T-helper 1 cell treated with Interleukin-12 subunit alpha and Interleukin-12 subunit beta and Interleukin-4 antibody, amounts not matched to agents 30 μg/mL and 1 μg/mL, for 36 hours (primary cell): ENCODE measurements at regions not wholly inside any gene's neighbourhood (a gene's known extent, or its start where the extent isn't known, plus 50 kb on each side); places are given as distances from the start of the nearest gene placed in this dataset.
"Not testable (repeated sequence)": the region's sequence is repeated elsewhere in the genome, so short reads cannot be mapped to it uniquely, and the experiment has no call there.

ENCODE experiments used
- H3K27ac Mint-ChIP-seq: one replicate; pipeline ENCODE4 v1.8.0; 2021; ENCODE audit warnings: mild to moderate bottlenecking, mixed read lengths
- H3K27me3 Mint-ChIP-seq: one replicate; pipeline ENCODE4 v1.8.0; 2021; ENCODE audit warnings: low read depth, mixed read lengths
- H3K36me3 Mint-ChIP-seq: one replicate; pipeline ENCODE4 v1.8.0; 2021; ENCODE audit warnings: low read depth, mixed read lengths
- H3K4me1 Mint-ChIP-seq: one replicate; pipeline ENCODE4 v1.8.0; 2021; ENCODE audit warnings: low read depth, mixed read lengths
- H3K4me3 Mint-ChIP-seq: one replicate; pipeline ENCODE4 v1.8.0; 2021; ENCODE audit warnings: mild to moderate bottlenecking, moderate library complexity, mixed read lengths
- H3K9me3 Mint-ChIP-seq: one replicate; pipeline ENCODE4 v1.8.0; 2021; ENCODE audit warnings: mixed read lengths

DNA sequence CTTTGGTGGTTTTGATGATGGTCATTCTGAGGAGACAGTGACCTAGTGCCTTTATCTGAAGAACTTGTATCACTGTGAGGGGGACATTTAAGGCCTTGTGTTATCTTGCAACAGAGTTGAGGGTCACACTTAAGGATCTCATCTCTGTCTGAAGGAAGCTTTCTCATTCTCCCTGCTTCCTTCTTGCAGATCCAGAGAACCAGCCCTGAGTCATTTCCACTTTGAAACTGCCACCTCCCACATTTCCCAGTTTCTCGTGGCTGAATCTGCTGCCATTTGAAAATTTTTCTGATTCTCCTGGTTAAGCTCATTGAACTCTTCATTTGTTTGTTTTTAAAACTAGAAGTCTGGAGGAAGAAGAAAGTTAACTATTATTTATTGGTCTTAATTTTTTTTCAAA is 190.2 kb upstream of the CDH11 start:
- Mint-ChIP-seq H3K4me3 (no peak overlapping the region), H3K4me1 (no peaks in the 10 kb centered on the region), H3K27ac (no peak overlapping the region), H3K9me3 (peaks cover 6% of the 10 kb centered on the region), H3K36me3 (no peaks in the 10 kb centered on the region), H3K27me3 (no peaks in the 10 kb centered on the region)

DNA sequence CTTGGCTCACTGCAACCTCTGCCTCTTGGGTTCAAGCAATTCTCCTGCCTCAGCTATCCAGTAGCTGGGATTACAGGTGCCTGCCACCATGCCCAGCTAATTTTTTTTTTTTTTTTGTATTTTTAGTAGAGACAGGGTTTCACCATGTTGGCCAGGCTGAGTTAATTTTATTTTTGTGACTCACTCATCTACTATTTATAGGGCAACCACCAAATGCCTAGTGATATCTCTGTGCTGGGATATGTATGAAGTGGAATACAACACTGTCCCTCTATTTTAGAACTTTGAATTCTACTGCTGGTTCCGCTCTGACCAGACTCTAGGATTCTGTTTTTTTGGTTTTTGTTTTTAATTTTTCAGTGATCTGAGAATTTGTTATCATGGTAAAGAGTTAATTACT is 188.6 kb upstream of the CDH11 start:
- not testable (repeated sequence) for H3K27me3 Mint-ChIP-seq, H3K4me3 Mint-ChIP-seq, H3K4me1 Mint-ChIP-seq, H3K36me3 Mint-ChIP-seq, H3K27ac Mint-ChIP-seq, H3K9me3 Mint-ChIP-seq

DNA sequence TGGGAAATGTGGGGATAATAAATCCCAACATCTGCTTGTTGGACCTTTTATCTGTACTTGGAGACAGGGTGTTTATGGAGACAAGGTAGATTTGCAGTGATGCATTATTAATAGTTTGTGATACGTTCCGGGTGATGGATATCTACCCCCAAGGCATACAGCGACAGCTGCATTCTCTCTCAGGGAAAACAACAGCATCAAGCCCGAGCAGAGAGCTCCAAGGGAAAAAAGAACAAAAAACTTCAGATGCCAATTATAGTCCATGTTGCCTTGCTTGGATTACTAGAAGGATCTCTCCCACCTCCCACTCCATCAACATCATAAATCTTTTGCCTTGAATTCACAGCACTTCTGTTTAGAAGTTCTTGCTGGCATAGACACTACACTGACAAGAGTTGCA is 187.5 kb upstream of the CDH11 start:
- Mint-ChIP-seq H3K4me1 (no peaks in the 10 kb centered on the region), H3K27me3 (no peaks in the 10 kb centered on the region), H3K36me3 (no peaks in the 10 kb centered on the region), H3K4me3 (no peak overlapping the region), H3K9me3 (peaks cover 6% of the 10 kb centered on the region), H3K27ac (no peak overlapping the region)

GRCh38 chr16:65308506-65308905 is 186.6 kb upstream of the CDH11 start:
- Mint-ChIP-seq H3K4me1 (no peaks in the 10 kb centered on the region), H3K4me3 (no peak overlapping the region), H3K27me3 (no peaks in the 10 kb centered on the region), H3K36me3 (no peaks in the 10 kb centered on the region), H3K9me3 (peaks cover 6% of the 10 kb centered on the region), H3K27ac (no peak overlapping the region)

DNA sequence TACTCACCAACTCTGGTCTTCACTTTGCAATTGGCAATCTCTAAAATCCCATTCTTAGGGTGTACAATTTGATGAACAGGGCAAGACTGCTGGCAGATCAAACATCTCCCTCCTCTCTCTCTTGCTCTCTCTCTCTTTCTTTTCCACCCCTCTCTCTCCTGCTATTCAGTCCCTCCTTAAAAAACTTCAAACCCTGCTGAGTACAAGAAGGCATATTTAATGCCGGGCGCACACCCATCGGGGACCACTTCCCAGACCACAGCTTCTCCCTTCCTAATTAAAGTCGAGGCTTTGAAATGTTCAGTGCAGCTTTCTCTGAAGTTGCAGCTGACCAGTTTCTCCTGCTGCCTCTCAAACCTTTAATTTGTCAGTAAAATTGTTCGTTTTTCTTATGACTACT is 185.4 kb upstream of the CDH11 start:
- no peak overlapping the region for H3K27ac Mint-ChIP-seq
- H3K4me3 Mint-ChIP-seq: no peak overlapping the region

DNA sequence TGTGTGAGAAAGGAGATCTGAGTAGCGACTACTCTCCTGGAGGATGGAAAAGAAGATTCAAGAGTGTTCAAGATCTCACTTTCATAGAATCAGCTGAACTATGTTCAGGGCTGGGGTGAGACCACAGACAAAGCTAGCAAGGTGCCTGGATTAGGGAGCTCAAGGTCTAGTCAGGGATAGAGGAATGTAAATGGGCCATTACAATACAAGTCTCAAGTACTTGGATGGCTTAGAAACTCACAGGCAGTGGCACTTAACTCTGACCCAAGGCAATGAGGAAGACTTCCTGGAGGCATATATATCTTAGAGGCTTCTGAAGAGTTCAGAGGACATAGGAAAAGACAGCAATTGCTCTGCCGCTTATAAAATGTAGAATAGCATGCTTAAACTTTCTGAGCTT is 184.9 kb upstream of the CDH11 start:
- Mint-ChIP-seq H3K9me3 (peaks cover 3% of the 10 kb centered on the region), H3K27ac (no peak overlapping the region), H3K27me3 (no peaks in the 10 kb centered on the region), H3K4me3 (no peak overlapping the region), H3K4me1 (no peaks in the 10 kb centered on the region), H3K36me3 (no peaks in the 10 kb centered on the region)

More for the DNA sequence above, 185.4 kb upstream of the CDH11 start:
- Mint-ChIP-seq H3K4me1 (no peaks in the 10 kb centered on the region), H3K9me3 (peaks cover 6% of the 10 kb centered on the region), H3K36me3 (no peaks in the 10 kb centered on the region), H3K27me3 (no peaks in the 10 kb centered on the region)

DNA sequence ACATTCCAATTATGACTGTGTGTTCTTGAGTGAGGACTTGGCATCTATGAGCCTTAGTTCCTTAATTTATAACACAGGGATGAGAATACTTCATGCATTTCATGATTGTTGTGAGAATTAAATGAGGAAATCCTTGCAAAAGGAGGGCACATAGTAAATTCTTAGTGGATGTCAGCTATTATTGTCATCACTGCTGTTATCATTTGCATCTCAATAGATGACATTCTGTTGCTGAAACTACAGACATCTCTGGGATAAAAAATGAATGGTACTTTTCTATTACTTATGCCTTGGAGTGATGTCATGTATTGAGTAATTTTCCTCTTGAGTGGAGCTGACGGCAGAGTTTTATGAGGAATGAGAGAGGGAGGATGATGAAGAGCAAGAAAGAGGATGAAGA is 184.4 kb upstream of the CDH11 start:
- no peaks in the 10 kb centered on the region for H3K36me3 Mint-ChIP-seq
- no peak overlapping the region for H3K27ac Mint-ChIP-seq
- H3K4me3 Mint-ChIP-seq: no peak overlapping the region
- no peaks in the 10 kb centered on the region for H3K27me3 Mint-ChIP-seq
- no peaks in the 10 kb centered on the region for H3K4me1 Mint-ChIP-seq
- peaks cover 3% of the 10 kb centered on the region for H3K9me3 Mint-ChIP-seq

DNA sequence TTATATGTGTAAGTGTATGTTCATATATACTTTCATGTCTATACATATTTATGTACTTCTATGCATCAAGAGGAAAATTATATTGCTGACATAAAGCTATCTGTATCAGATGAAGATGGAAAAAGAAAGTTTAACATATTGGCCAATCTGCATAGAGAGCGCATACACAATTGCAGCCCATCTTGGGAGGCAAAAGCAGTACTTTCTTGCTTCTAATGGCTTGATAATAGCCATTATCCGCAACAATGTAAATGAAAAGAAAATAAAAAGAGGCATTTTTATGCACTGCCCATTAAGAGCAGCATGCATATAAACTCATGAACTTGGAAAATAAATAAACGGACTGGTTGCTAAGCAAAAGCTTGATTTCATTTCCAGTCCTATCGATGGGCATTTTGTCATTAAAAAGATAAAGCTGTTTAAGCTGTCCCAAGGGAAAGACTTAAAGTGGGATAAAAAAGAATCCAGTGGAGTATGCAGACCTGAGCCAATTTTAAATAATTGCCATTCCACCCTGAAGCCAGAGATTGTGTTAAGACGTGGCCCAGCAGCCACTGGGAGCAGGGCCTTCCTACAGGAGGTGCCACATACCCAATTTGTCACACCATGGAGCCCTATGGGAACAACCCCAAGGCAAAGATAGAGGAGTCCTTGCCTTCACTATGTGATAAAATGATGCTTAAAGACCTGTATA is 183.6 kb upstream of the CDH11 start:
- Mint-ChIP-seq H3K27ac (no peak overlapping the region), H3K36me3 (no peaks in the 10 kb centered on the region), H3K4me3 (no peak overlapping the region), H3K27me3 (no peaks in the 10 kb centered on the region), H3K9me3 (peaks cover 3% of the 10 kb centered on the region), H3K4me1 (no peaks in the 10 kb centered on the region)

DNA sequence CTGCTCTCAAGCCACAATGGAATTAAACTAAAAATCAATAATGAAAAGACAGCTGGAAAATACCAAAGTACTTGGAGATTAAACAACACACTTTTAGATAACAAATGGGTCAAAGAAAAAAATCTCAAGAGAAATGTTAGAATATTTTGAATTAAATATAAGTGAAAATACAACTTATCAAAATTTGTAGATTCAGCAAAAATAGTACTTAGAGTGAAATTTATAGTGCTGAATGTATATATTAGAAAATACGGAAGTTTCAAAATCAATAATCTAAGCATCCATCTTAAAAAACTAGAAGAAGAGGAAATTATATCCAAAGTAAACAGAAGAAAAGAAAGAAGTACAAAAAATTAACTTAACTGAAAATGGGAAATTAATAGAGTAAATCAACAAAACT is 179.2 kb upstream of the CDH11 start:
- no peak overlapping the region for H3K4me3 Mint-ChIP-seq

GRCh38 chr16:65297453-65297852 is 175.6 kb upstream of the CDH11 start:
- no peaks in the 10 kb centered on the region for H3K4me1 Mint-ChIP-seq
- H3K27me3 Mint-ChIP-seq: no peaks in the 10 kb centered on the region
- no peak overlapping the region for H3K27ac Mint-ChIP-seq
- peaks cover 8% of the 10 kb centered on the region for H3K9me3 Mint-ChIP-seq
- no peak overlapping the region for H3K4me3 Mint-ChIP-seq
- no peaks in the 10 kb centered on the region for H3K36me3 Mint-ChIP-seq

More for the DNA sequence above, 179.2 kb upstream of the CDH11 start:
- Mint-ChIP-seq H3K27ac (no peak overlapping the region), H3K36me3 (no peaks in the 10 kb centered on the region), H3K27me3 (no peaks in the 10 kb centered on the region), H3K9me3 (peaks cover 8% of the 10 kb centered on the region), H3K4me1 (no peaks in the 10 kb centered on the region)

DNA sequence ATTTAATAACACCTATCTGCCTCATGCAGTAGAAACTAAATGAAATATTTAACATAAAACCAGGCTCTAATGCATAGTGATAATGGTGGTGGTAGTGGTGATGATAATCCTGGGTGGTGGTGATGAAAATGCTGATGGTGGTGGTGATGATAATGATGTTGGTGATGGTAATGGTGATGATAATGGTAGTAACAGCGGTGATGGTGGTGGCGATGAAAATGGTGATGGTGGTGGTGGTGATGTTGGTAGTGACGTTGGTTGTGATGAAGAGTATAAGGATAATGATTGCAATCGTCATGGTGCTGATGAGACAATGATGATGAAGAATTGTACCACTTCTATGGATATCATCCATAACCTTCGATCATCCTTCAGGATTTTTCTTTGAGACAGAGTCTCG is 173.7 kb upstream of the CDH11 start:
- Mint-ChIP-seq H3K27me3 (no peaks in the 10 kb centered on the region), H3K27ac (no peak overlapping the region), H3K36me3 (no peaks in the 10 kb centered on the region), H3K4me3 (no peak overlapping the region), H3K9me3 (peaks cover 8% of the 10 kb centered on the region), H3K4me1 (no peaks in the 10 kb centered on the region)

GRCh38 chr16:65294708-65295107 is 172.8 kb upstream of the CDH11 start:
- Mint-ChIP-seq H3K27ac (no peak overlapping the region), H3K9me3 (peaks cover 12% of the 10 kb centered on the region), H3K4me3 (no peak overlapping the region), H3K4me1 (no peaks in the 10 kb centered on the region), H3K36me3 (no peaks in the 10 kb centered on the region), H3K27me3 (no peaks in the 10 kb centered on the region)

DNA sequence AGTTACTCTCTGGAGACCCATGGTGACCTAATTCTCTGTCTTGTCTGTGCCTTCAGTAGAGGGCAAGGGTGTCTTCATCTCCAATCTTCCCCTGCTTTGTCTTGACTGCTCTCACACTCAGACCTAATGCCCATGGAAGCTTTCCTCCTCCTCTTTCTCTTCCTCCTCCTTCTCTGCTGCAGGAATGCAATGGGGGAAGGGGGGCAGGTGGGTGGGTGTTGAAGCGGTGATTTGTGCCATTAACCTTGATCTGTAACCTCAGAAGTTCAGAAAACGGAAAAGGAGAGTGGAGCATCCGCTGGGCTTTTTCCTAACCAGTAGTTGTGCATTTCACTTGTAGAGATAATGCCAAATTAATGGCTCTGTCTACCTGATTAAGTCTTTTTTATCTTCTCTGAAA is 172.3 kb upstream of the CDH11 start:
- no peaks in the 10 kb centered on the region for H3K36me3 Mint-ChIP-seq

DNA sequence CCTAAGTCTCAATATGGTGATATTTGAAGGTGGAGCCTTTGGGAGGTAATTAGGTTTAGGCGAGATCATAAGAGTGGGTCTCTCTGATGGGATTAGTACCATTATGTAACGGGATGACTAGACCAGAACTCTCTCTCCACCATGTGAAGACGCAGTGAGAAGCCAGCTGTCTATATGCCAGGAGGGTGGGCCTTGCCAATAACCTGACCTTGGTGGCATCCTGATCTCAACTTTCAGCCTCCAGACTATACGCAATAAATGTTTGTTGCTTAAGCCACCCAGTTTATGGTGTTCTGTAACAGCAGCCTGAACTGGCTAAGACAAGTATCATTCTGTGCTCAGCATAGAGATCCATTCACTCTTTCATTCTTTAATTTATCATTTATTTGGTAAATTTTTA is 167.2 kb upstream of the CDH11 start:
- Mint-ChIP-seq H3K27ac (no peak overlapping the region), H3K4me1 (no peaks in the 10 kb centered on the region), H3K36me3 (no peaks in the 10 kb centered on the region)

More for the DNA sequence above, 172.3 kb upstream of the CDH11 start:
- Mint-ChIP-seq H3K4me1 (no peaks in the 10 kb centered on the region), H3K9me3 (peaks cover 12% of the 10 kb centered on the region), H3K27ac (no peak overlapping the region), H3K27me3 (no peaks in the 10 kb centered on the region), H3K4me3 (no peak overlapping the region)

DNA sequence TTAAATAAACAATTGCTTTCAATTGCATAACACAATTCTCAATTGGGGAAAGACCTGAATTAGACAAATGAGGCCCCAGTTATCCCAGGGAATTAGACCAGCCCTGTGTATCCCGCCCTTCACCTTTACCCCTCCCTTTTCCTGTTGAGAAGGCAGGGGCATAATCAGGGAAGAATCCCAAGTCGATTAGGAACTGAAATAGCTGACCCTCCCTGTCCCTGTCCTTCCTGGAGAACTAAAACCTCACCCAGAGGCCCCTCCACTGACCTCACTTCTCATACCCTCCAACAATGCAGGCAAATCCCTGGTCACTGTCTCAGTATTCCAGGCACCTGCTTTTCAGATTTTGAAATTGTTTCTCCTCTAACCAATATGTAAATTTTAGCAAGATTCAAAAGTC is 165.4 kb upstream of the CDH11 start:
- Mint-ChIP-seq H3K9me3 (peaks cover 4% of the 10 kb centered on the region), H3K4me1 (no peaks in the 10 kb centered on the region), H3K27ac (no peak overlapping the region), H3K4me3 (no peak overlapping the region), H3K36me3 (no peaks in the 10 kb centered on the region), H3K27me3 (no peaks in the 10 kb centered on the region)

More for the DNA sequence above, 167.2 kb upstream of the CDH11 start:
- no peaks in the 10 kb centered on the region for H3K27me3 Mint-ChIP-seq
- H3K9me3 Mint-ChIP-seq: peaks cover 4% of the 10 kb centered on the region
- no peak overlapping the region for H3K4me3 Mint-ChIP-seq
